Stomach (tissue), 8 donors: ENCODE measurements at regions not wholly inside any gene's neighbourhood (a gene's known extent, or its start where the extent isn't known, plus 50 kb on each side); places are given as distances from the start of the nearest gene placed in this dataset.

Experiments
- DNase-seq, 2 donors: peaks; one replicate each; pipeline versions ENCODE4 v3.0.0 to v3.0.0-alpha.2; 2013 to 2019
- H3K27ac ChIP-seq, 5 donors: fragments of 200-600 bp in 4 of 5; sonication (generic) in 4 of 5; one replicate each; pipeline ENCODE4 v1.5.1; 2013 to 2019; ENCODE audit warnings: mild to moderate bottlenecking in 1 of 5, moderate library complexity in 1 of 5
- H3K27me3 ChIP-seq, 3 donors: fragments of 200-600 bp; sonication (generic); one replicate each; pipeline ENCODE4 v1.5.1; 2017 to 2019; ENCODE audit warnings: mixed run types in 1 of 3
- H3K36me3 ChIP-seq, 4 donors: fragments of 200-600 bp; sonication (generic); 1 replicate in 3 of 4; 2 replicates in 1 of 4; pipeline ENCODE4 v1.5.1; 2016 to 2019
- H3K4me1 ChIP-seq, 4 donors: fragments of 200-600 bp; sonication (generic); one replicate each; pipeline ENCODE4 v1.5.1; 2016 to 2019
- H3K4me3 ChIP-seq, 4 donors: fragments of 200-600 bp; sonication (generic) in 3 of 4; one replicate each; pipeline ENCODE4 v1.5.1; 2016 to 2019; ENCODE audit warnings: mild to moderate bottlenecking in 1 of 4
- H3K9me3 ChIP-seq, 4 donors: fragments of 200-600 bp; sonication (generic); one replicate each; pipeline ENCODE4 v1.5.1; 2016 to 2019
- EP300 ChIP-seq: sonication (generic); formaldehyde crosslinking; IDR thresholded peaks from one replicate; pipeline ENCODE4 v1.6.1; 2017; ENCODE audit warnings: antibody characterized with exemption
- POLR2A ChIP-seq, 4 donors: fragments of 450-650 bp; IDR thresholded peaks; one replicate each; pipeline ENCODE4 v1.6.1; 2016; ENCODE audit warnings: antibody characterized with exemption in 4 of 4, control low read depth in 2 of 4, mild to moderate bottlenecking in 1 of 4, moderate library complexity in 1 of 4
- POLR2AphosphoS5 ChIP-seq, 3 donors: sonication (generic); formaldehyde crosslinking; IDR thresholded peaks; one replicate each; pipeline ENCODE4 v1.6.1; 2016; ENCODE audit warnings: antibody characterized with exemption in 3 of 3
- WGBS, 5 donors: extraction: QIAGEN DNeasy Blood & Tissue Kit in 3 of 5; methylation state at CpG; one replicate each; pipeline versions ENCODE4 v1.1.5 to v1.1.7; 2013 to 2018; 5-methylcytosine and 5-hydroxymethylcytosine counted together
- intact Hi-C: fragments of 100-400 bp; cut with DNase I; formaldehyde crosslinking; loops from one replicate; pipeline ENCODE4 v1.15.1; 2023; ENCODE audit warnings: low total_unique reads
- TF ChIP-seq, protein P1 (sequence below), 7 experiments: fragments of 450-650 bp in 4 of 7; fragments of 200-600 bp in 3 of 7; sonication (generic) in 3 of 7; IDR thresholded peaks; one replicate each; pipeline ENCODE4 v1.5.1; 2016 to 2019; ENCODE audit warnings: antibody characterized with exemption in 7 of 7, control low read depth in 2 of 7, mild to moderate bottlenecking in 1 of 7
- donor health status: healthy with polysubstance abuse.
- donor health status: Bipolar disorder and iron deficiency.
- donor health status: healthy.

DNA sequence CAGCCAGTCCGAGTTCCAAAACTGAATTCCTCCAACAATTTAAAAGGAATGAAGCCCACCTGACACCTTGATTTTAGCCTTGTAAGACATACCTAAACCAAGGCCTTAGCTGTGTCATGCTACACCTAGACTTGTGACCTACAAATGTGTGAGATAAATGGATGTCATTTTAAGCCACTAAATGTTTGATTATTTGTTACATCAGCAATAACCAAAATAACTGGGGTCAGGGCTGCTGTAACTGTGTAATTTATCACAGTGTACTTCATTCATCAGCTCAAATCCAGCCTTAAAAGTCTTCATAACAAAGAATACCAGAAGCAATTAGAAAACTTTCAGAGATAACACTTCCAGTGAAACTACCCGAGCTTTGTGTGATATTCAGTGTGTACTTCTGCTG is 673.0 kb upstream of the ANO3 start:
- no peaks in the 10 kb centered on the region for H3K27me3 ChIP-seq
- H3K4me1 ChIP-seq: no peaks in the 10 kb centered on the region
- 23 to 37% (median 25%) methylated on average over 2 of the region's 2 CpGs for WGBS, 5 donors
- no peaks in the 10 kb centered on the region for H3K9me3 ChIP-seq
- H3K4me3 ChIP-seq: no peak overlapping the region
- no peak for DNase-seq
- H3K27ac ChIP-seq: no peak overlapping the region
- intact Hi-C loops: no loop called here
- H3K36me3 ChIP-seq: no peaks in the 10 kb centered on the region
- TF ChIP-seq, protein P1, sequence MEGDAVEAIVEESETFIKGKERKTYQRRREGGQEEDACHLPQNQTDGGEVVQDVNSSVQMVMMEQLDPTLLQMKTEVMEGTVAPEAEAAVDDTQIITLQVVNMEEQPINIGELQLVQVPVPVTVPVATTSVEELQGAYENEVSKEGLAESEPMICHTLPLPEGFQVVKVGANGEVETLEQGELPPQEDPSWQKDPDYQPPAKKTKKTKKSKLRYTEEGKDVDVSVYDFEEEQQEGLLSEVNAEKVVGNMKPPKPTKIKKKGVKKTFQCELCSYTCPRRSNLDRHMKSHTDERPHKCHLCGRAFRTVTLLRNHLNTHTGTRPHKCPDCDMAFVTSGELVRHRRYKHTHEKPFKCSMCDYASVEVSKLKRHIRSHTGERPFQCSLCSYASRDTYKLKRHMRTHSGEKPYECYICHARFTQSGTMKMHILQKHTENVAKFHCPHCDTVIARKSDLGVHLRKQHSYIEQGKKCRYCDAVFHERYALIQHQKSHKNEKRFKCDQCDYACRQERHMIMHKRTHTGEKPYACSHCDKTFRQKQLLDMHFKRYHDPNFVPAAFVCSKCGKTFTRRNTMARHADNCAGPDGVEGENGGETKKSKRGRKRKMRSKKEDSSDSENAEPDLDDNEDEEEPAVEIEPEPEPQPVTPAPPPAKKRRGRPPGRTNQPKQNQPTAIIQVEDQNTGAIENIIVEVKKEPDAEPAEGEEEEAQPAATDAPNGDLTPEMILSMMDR (IDR thresholded peaks at IDR 0.05): no peak
- no peak for TF ChIP-seq EP300
- no peak for TF ChIP-seq POLR2A (IDR thresholded peaks at IDR 0.05)
- no peak for TF ChIP-seq POLR2AphosphoS5 (IDR thresholded peaks at IDR 0.05)

DNA sequence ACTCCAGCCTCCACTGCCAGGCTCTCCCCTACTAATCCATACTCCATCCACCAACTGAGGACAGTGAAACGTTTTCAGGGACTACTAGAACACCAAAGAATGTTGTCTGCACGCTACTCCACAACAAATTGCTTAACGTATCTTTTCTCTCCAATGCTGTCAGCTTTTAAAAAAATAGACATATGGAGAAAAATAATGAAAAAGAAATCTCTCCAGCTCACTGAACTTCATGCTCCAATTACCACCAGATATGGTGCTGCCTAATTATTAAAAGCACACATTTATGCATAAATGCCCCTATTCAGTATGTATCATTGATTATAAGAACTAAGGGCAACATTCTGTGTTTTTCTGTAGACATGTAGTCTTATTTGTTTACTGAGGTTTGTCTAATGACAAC is 672.2 kb upstream of the ANO3 start:
- 49 to 61% (median 52%) methylated on average over 3 of the region's 3 CpGs for WGBS, 5 donors
- H3K27ac ChIP-seq: no peak overlapping the region

DNA sequence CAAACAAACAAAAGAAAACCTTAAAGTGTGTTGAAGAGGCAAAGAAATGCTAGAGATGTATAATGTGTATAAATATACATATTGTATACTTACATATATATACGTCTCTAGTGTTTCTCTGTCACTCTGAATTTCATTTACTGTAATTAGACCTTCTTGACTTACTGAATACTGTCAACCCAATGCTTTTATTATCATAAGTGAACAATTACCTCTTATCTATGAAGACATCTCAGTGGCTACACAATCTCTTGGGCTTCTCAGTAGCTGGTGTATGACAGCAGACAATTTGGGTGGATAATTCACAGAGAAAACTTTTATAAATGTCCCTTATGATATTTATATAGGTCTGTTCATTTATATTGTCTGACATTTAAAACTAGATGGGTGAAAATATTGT is 664.1 kb upstream of the ANO3 start:
- 72 to 88% (median 75%) methylated on average over 1 of the region's 1 CpG for WGBS, 5 donors
- no peak overlapping the region for H3K27ac ChIP-seq
- intact Hi-C loops: no loop called here
- DNase-seq: no peak
- H3K4me3 ChIP-seq: no peak overlapping the region
- no peak for TF ChIP-seq POLR2AphosphoS5 (IDR thresholded peaks at IDR 0.05)
- no peaks in the 10 kb centered on the region for H3K36me3 ChIP-seq
- H3K27me3 ChIP-seq: no peaks in the 10 kb centered on the region
- no peaks in the 10 kb centered on the region for H3K4me1 ChIP-seq
- H3K9me3 ChIP-seq: no peaks in the 10 kb centered on the region

More for the DNA sequence above, 672.2 kb upstream of the ANO3 start:
- H3K4me1 ChIP-seq: no peaks in the 10 kb centered on the region
- no peaks in the 10 kb centered on the region for H3K36me3 ChIP-seq
- TF ChIP-seq, protein P1 (IDR thresholded peaks at IDR 0.05): no peak
- TF ChIP-seq POLR2AphosphoS5 (IDR thresholded peaks at IDR 0.05) (no peak), EP300 (no peak), POLR2A (IDR thresholded peaks at IDR 0.05) (no peak)
- intact Hi-C loops: no loop called here
- no peak for DNase-seq
- H3K27me3 ChIP-seq: no peaks in the 10 kb centered on the region
- H3K4me3 ChIP-seq: no peak overlapping the region
- no peaks in the 10 kb centered on the region for H3K9me3 ChIP-seq

DNA sequence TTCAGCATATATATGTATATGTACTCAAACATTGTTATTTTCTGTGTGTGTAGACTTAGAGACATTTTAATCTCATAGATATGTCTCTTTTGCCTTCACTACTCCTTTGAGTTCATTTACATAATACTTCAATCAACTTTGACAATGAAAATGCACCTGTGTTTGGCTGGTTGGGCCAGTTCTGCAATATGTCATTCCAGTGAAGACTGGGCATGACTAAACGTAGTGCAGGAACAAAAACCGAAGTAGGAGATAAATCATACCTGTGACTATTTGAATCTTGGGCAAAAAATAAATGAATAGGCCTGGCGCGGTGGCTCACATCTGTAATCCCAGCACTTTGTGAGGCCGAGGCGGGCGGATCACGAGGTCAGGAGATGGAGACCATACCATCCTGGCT is 640.0 kb upstream of the ANO3 start:
- WGBS, 5 donors: 66 to 77% (median 74%) methylated on average over 8 of the region's 8 CpGs
- TF ChIP-seq POLR2AphosphoS5 (IDR thresholded peaks at IDR 0.05) (no peak), POLR2A (IDR thresholded peaks at IDR 0.05) (no peak), EP300 (no peak)
- TF ChIP-seq, protein P1 (IDR thresholded peaks at IDR 0.05): no peak

DNA sequence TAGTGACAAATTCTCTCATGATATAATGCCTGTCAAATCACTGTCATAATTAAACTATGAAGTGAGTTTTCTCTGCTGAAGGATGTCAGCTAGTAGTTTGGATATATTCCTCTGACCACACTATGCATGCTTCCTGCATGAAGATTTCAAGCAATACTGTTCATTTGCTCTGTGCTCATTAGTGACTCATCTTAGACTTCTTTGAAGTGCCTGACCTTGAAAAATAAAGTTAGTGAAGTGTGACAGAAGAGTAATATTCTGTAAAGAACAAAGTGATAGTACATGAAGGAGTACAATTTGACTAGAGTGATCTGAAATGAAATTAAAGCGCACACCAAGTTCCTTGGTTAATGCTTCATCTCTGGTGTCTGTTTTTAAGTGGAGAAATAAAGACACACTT is 629.5 kb upstream of the ANO3 start:
- intact Hi-C loops: no loop called here
- H3K36me3 ChIP-seq: no peaks in the 10 kb centered on the region
- H3K4me1 ChIP-seq: no peaks in the 10 kb centered on the region
- 93 to 100% (median 97%) methylated on average over 1 of the region's 1 CpG for WGBS, 5 donors
- H3K27ac ChIP-seq: no peak overlapping the region
- no peaks in the 10 kb centered on the region for H3K9me3 ChIP-seq
- no peaks in the 10 kb centered on the region for H3K27me3 ChIP-seq
- DNase-seq: no peak
- no peak overlapping the region for H3K4me3 ChIP-seq
- TF ChIP-seq EP300: no peak
- no peak for TF ChIP-seq POLR2AphosphoS5 (IDR thresholded peaks at IDR 0.05)
- no peak for TF ChIP-seq POLR2A (IDR thresholded peaks at IDR 0.05)
- TF ChIP-seq, protein P1 (IDR thresholded peaks at IDR 0.05): no peak

More for the DNA sequence above, 640.0 kb upstream of the ANO3 start:
- peak in 1 of 2 donors; percentile 4 for DNase-seq
- peaks cover 0 to 23% (median 6%) of the 10 kb centered on the region in 4 donors for H3K9me3 ChIP-seq
- no peak overlapping the region for H3K4me3 ChIP-seq
- H3K36me3 ChIP-seq: no peaks in the 10 kb centered on the region
- no peaks in the 10 kb centered on the region for H3K27me3 ChIP-seq
- intact Hi-C loops: no loop called here
- H3K27ac ChIP-seq: no peak overlapping the region
- no peaks in the 10 kb centered on the region for H3K4me1 ChIP-seq
